ENCODE measurements at regions not wholly inside any gene's neighbourhood (a gene's known extent, or its start where the extent isn't known, plus 50 kb on each side); places are given as distances from the start of the nearest gene placed in this dataset.

GRCh38 chr16:22739077-22739476 is 74.9 kb upstream of the HS3ST2 start:
- intact Hi-C loops (cut with DNase I): no loop called here
- Histone ChIP-seq H3K4me3 (no peak overlapping the region), H3K27ac (no peak overlapping the region), H3K36me3 (replicated peaks in 1 of 2; ENCODE audit: insufficient read depth in 1 of 2, low read depth in 2 of 2) (no peaks in the 10 kb centered on the region), H3K27me3 (no peaks in the 10 kb centered on the region), H3K9me3 (no peaks in the 10 kb centered on the region), H3K4me1 (no peaks in the 10 kb centered on the region)
- DNase-seq: peak in 1 of 4 donors; percentile 11
- TF ChIP-seq POLR2A (IDR thresholded peaks at IDR 0.05) (no peak), CTCF (IDR thresholded peaks at IDR 0.05) (no peak)
- WGBS, 2 donors: 68 to 71% methylated on average over 3 of the region's 3 CpGs
- no peak for ATAC-seq

GRCh38 chr16:22743401-22743800 is 70.6 kb upstream of the HS3ST2 start:
- Histone ChIP-seq H3K36me3 (replicated peaks in 1 of 2; ENCODE audit: insufficient read depth in 1 of 2, low read depth in 2 of 2) (no peaks in the 10 kb centered on the region), H3K27me3 (no peaks in the 10 kb centered on the region), H3K27ac (no peak overlapping the region), H3K9me3 (no peaks in the 10 kb centered on the region), H3K4me1 (no peaks in the 10 kb centered on the region), H3K4me3 (no peak overlapping the region)
- no peak for DNase-seq
- no peak for ATAC-seq
- 52 to 65% methylated on average over 4 of the region's 4 CpGs for WGBS, 2 donors
- intact Hi-C loops (cut with DNase I): no loop called here
- TF ChIP-seq POLR2A (IDR thresholded peaks at IDR 0.05) (no peak), CTCF (IDR thresholded peaks at IDR 0.05) (no peak)

GRCh38 chr16:22751104-22751667 is 62.8 kb upstream of the HS3ST2 start:
- no peak overlapping the region for H3K4me3 ChIP-seq
- no peak overlapping the region for H3K27ac ChIP-seq
- no peak for TF ChIP-seq CTCF (IDR thresholded peaks at IDR 0.05)
- TF ChIP-seq POLR2A (IDR thresholded peaks at IDR 0.05): no peak
- 42 to 61% methylated on average over 4 to 5 of the region's 5 CpGs for WGBS, 2 donors
- H3K9me3 ChIP-seq: no peaks in the 10 kb centered on the region
- ATAC-seq (no peak), DNase-seq (no peak)
- H3K4me1 ChIP-seq: no peaks in the 10 kb centered on the region
- intact Hi-C loops (cut with DNase I): no loop called here
- no peaks in the 10 kb centered on the region for H3K36me3 ChIP-seq (replicated peaks in 1 of 2; ENCODE audit: insufficient read depth in 1 of 2, low read depth in 2 of 2)
- H3K27me3 ChIP-seq: no peaks in the 10 kb centered on the region

- no peak for ATAC-seq
- TF ChIP-seq CTCF (IDR thresholded peaks at IDR 0.05) (no peak), POLR2A (IDR thresholded peaks at IDR 0.05) (no peak)
- H3K4me3 ChIP-seq: no peak overlapping the region
- no peaks in the 10 kb centered on the region for H3K9me3 ChIP-seq
- no peak overlapping the region for H3K27ac ChIP-seq
- no peaks in the 10 kb centered on the region for H3K4me1 ChIP-seq
- no peaks in the 10 kb centered on the region for H3K27me3 ChIP-seq
- no peaks in the 10 kb centered on the region for H3K36me3 ChIP-seq (replicated peaks in 1 of 2; ENCODE audit: insufficient read depth in 1 of 2, low read depth in 2 of 2)
- intact Hi-C loops (cut with DNase I): no loop called here
- WGBS, 2 donors: 63 to 64% methylated on average over 2 of the region's 2 CpGs
- DNase-seq: no peak
Measured at GRCh38 chr16:22751685-22752084, 62.3 kb upstream of the HS3ST2 start.

- no peak for TF ChIP-seq POLR2A (IDR thresholded peaks at IDR 0.05)
- no peak for TF ChIP-seq CTCF (IDR thresholded peaks at IDR 0.05)
- no peak for ATAC-seq
- Histone ChIP-seq H3K27me3 (no peaks in the 10 kb centered on the region), H3K9me3 (no peaks in the 10 kb centered on the region), H3K4me3 (no peak overlapping the region), H3K36me3 (replicated peaks in 1 of 2; ENCODE audit: insufficient read depth in 1 of 2, low read depth in 2 of 2) (no peaks in the 10 kb centered on the region), H3K27ac (no peak overlapping the region), H3K4me1 (no peaks in the 10 kb centered on the region)
- intact Hi-C loops (cut with DNase I): no loop called here
- 36 to 45% methylated on average over 2 of the region's 2 CpGs for WGBS, 2 donors
- no peak for DNase-seq
Measured at GRCh38 chr16:22753451-22753850, 60.5 kb upstream of the HS3ST2 start.
